ENCODE measurements at regions not wholly inside any gene's neighbourhood (a gene's known extent, or its start where the extent isn't known, plus 50 kb on each side); places are given as distances from the start of the nearest gene placed in this dataset.

DNA sequence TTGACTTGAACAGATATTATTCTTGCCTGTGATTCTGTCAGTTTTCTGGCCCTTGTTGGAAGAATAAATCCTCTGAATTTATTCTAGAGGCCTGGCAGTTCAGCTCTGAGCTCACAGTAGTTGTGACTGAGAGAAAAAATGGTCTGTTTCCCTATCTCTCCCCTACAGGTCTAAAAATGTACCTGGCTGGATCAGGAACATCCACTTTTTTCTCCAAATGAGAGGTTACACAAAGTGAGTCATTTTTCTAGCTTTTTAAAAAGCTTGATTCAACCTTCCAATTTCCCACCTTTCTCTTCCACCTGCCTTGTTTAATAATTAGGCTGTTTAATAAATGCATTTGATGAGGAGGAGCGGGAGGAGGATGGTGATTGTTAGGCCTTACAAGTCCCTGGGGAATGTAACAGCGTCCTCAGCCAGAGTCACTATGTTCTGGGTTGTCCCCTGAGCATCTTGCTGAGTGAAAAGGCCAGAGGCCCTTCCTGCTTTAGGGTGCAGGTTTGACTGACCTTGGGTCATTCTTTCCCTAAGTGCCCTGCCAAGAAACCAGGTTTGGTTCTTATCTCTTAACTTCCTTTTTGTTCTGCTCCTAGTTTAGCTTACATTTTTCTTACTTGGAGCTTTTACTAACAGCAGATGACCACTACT, 91.7 kb upstream of the FUT8 start:
- TF ChIP-seq, protein P1, sequence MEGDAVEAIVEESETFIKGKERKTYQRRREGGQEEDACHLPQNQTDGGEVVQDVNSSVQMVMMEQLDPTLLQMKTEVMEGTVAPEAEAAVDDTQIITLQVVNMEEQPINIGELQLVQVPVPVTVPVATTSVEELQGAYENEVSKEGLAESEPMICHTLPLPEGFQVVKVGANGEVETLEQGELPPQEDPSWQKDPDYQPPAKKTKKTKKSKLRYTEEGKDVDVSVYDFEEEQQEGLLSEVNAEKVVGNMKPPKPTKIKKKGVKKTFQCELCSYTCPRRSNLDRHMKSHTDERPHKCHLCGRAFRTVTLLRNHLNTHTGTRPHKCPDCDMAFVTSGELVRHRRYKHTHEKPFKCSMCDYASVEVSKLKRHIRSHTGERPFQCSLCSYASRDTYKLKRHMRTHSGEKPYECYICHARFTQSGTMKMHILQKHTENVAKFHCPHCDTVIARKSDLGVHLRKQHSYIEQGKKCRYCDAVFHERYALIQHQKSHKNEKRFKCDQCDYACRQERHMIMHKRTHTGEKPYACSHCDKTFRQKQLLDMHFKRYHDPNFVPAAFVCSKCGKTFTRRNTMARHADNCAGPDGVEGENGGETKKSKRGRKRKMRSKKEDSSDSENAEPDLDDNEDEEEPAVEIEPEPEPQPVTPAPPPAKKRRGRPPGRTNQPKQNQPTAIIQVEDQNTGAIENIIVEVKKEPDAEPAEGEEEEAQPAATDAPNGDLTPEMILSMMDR (IDR thresholded peaks at IDR 0.05; ENCODE audit: insufficient read depth, low read length, poor library complexity, severe bottlenecking), result no peak
- no peak for TF ChIP-seq EZH2phosphoT487 (conservative IDR thresholded peaks at IDR 0.05; ENCODE audit: low read length)

All from SU-DHL-6 (cell line).